ENCODE measurements at regions not wholly inside any gene's neighbourhood (a gene's known extent, or its start where the extent isn't known, plus 50 kb on each side); places are given as distances from the start of the nearest gene placed in this dataset.

DNA sequence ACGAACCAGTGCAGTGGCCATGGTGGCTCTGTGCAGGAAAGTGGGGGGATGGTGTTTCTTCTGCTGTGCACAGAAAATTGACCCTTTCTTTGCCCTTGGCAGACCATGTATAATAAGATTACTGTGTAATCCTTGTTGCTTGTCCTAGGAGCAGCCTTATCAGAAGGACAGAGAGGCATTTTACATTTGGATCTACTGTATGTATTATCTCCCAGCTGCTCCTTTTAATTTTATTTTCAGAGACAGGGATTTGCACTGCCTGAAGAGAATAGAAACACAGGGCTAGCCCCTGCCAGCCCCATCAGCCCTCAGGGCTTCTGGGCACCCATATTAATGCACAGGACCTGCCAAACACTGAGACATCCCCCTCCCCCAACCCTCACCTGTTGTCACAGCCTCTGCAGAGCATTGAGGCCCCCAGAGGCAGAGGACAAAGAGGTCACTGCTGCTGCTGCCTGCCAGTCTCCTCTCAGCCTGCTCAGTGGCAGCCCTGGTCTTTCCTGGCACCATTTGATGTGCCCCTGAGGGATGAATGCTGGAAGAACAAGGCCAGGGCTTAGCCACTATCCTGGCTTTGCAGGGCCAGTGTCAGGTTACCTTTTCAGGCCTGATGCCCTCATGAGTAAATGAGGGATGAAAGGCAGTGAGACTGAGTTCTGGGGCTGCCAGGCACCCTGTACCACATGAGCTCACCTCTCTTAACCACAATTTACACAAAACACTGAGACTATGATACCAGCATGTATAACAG lies 533.4 kb downstream of the NTRK3 start:
- no peak for ATAC-seq
- in situ Hi-C loops (cut with HindIII; ENCODE audit: low pct_unique_long_range_greater_than_20kb, low sequenced_read_pairs) (no loop called here), intact Hi-C loops (cut with micrococcal nuclease; ENCODE audit: unreplicated experiment) (no loop called here)
- Histone ChIP-seq H3K9me3 (ENCODE audit: control insufficient read depth, insufficient read depth, low read depth, low read length) (no peaks in the 10 kb centered on the region), H3K27me3 (ENCODE audit: control insufficient read depth, insufficient read depth, low read length) (no peaks in the 10 kb centered on the region), H3K27ac (ENCODE audit: low read length) (no peak overlapping the region), H3K4me1 (ENCODE audit: control insufficient read depth, insufficient read depth, low read length) (no peaks in the 10 kb centered on the region), H3K4me3 (ENCODE audit: low read depth in 2 of 2, low read length in 2 of 2) (no peak overlapping the region), H3K36me3 (ENCODE audit: control insufficient read depth, insufficient read depth, low read length) (no peaks in the 10 kb centered on the region)
- CTCF ChIA-PET, result no interaction called here
- no peak for TF ChIP-seq POLR2AphosphoS5 (IDR thresholded peaks at IDR 0.05; ENCODE audit: low read depth, low read length)
- TF ChIP-seq SIN3A (IDR thresholded peaks at IDR 0.05; ENCODE audit: borderline replicate concordance, insufficient read depth, low read depth, low read length), result no peak
- no peak for TF ChIP-seq TCF7L2 (IDR thresholded peaks at IDR 0.05; ENCODE audit: low read depth, low read length)
- TF ChIP-seq, protein P1, sequence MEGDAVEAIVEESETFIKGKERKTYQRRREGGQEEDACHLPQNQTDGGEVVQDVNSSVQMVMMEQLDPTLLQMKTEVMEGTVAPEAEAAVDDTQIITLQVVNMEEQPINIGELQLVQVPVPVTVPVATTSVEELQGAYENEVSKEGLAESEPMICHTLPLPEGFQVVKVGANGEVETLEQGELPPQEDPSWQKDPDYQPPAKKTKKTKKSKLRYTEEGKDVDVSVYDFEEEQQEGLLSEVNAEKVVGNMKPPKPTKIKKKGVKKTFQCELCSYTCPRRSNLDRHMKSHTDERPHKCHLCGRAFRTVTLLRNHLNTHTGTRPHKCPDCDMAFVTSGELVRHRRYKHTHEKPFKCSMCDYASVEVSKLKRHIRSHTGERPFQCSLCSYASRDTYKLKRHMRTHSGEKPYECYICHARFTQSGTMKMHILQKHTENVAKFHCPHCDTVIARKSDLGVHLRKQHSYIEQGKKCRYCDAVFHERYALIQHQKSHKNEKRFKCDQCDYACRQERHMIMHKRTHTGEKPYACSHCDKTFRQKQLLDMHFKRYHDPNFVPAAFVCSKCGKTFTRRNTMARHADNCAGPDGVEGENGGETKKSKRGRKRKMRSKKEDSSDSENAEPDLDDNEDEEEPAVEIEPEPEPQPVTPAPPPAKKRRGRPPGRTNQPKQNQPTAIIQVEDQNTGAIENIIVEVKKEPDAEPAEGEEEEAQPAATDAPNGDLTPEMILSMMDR (IDR thresholded peaks at IDR 0.05), result no peak
- TF ChIP-seq, protein P2, sequence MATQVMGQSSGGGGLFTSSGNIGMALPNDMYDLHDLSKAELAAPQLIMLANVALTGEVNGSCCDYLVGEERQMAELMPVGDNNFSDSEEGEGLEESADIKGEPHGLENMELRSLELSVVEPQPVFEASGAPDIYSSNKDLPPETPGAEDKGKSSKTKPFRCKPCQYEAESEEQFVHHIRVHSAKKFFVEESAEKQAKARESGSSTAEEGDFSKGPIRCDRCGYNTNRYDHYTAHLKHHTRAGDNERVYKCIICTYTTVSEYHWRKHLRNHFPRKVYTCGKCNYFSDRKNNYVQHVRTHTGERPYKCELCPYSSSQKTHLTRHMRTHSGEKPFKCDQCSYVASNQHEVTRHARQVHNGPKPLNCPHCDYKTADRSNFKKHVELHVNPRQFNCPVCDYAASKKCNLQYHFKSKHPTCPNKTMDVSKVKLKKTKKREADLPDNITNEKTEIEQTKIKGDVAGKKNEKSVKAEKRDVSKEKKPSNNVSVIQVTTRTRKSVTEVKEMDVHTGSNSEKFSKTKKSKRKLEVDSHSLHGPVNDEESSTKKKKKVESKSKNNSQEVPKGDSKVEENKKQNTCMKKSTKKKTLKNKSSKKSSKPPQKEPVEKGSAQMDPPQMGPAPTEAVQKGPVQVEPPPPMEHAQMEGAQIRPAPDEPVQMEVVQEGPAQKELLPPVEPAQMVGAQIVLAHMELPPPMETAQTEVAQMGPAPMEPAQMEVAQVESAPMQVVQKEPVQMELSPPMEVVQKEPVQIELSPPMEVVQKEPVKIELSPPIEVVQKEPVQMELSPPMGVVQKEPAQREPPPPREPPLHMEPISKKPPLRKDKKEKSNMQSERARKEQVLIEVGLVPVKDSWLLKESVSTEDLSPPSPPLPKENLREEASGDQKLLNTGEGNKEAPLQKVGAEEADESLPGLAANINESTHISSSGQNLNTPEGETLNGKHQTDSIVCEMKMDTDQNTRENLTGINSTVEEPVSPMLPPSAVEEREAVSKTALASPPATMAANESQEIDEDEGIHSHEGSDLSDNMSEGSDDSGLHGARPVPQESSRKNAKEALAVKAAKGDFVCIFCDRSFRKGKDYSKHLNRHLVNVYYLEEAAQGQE (IDR thresholded peaks at IDR 0.05; ENCODE audit: insufficient read depth in 1 of 2, low read depth in 2 of 2, low read length in 1 of 2), result no peak
- BruUV-seq (replicated peaks), result no TSS peak
- POLR2A ChIA-PET, result no interaction called here
- DNase-seq (ENCODE audit: low read depth, low spot score), result no peak

DNA sequence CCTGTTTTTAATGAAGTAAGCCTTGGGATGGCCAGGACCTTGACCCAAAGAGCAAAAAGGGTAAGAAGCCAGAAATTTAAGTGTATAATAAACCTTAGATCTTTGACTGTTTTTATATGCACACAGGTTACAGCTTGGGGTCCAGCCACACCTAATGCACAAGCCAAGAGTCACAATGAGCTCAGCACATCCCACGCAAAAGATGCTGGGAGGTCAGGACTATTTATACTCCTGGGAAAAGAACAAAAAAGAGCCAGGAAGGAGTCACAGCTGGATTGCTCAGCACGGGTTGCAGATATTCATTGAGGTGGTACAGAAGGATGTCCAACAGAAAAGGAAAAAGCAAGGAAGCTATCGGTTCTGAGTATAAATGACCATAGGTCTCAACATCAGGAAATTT lies 536.3 kb downstream of the NTRK3 start:
- BruUV-seq (replicated peaks), result no TSS peak
- ChIA-PET CTCF (no interaction called here), POLR2A (no interaction called here)
- in situ Hi-C loops (cut with HindIII; ENCODE audit: low pct_unique_long_range_greater_than_20kb, low sequenced_read_pairs) (no loop called here), intact Hi-C loops (cut with micrococcal nuclease; ENCODE audit: unreplicated experiment) (no loop called here)
- TF ChIP-seq, protein P1 (IDR thresholded peaks at IDR 0.05), result no peak
- TF ChIP-seq TCF7L2 (IDR thresholded peaks at IDR 0.05; ENCODE audit: low read depth, low read length) (no peak), SIN3A (IDR thresholded peaks at IDR 0.05; ENCODE audit: borderline replicate concordance, insufficient read depth, low read depth, low read length) (no peak), POLR2AphosphoS5 (IDR thresholded peaks at IDR 0.05; ENCODE audit: low read depth, low read length) (no peak)
- TF ChIP-seq, protein P2 (IDR thresholded peaks at IDR 0.05; ENCODE audit: insufficient read depth in 1 of 2, low read depth in 2 of 2, low read length in 1 of 2), result no peak
- Histone ChIP-seq H3K4me3 (ENCODE audit: low read depth in 2 of 2, low read length in 2 of 2) (no peak overlapping the region), H3K36me3 (ENCODE audit: control insufficient read depth, insufficient read depth, low read length) (no peaks in the 10 kb centered on the region), H3K9me3 (ENCODE audit: control insufficient read depth, insufficient read depth, low read depth, low read length) (no peaks in the 10 kb centered on the region), H3K27me3 (ENCODE audit: control insufficient read depth, insufficient read depth, low read length) (no peaks in the 10 kb centered on the region), H3K27ac (ENCODE audit: low read length) (no peak overlapping the region), H3K4me1 (ENCODE audit: control insufficient read depth, insufficient read depth, low read length) (no peaks in the 10 kb centered on the region)
- DNase-seq (ENCODE audit: low read depth, low spot score), result no peak
- no peak for ATAC-seq
